Daoy (cell line): ENCODE measurements at regions not wholly inside any gene's neighbourhood (a gene's known extent, or its start where the extent isn't known, plus 50 kb on each side); places are given as distances from the start of the nearest gene placed in this dataset.

Experiments
- DNase-seq: peaks from one replicate; pipeline ENCODE4 v3.0.0-alpha.2; 2015; ENCODE audit warnings: low read depth

- DNase-seq: no peak
These were observed 101.2 kb downstream of the CRPPA start for GRCh38 chr7:16320099-16320660.

GRCh38 chr7:16318989-16319915, 102.1 kb downstream of the CRPPA start:
- no peak for DNase-seq

GRCh38 chr7:16318463-16318862, 102.9 kb downstream of the CRPPA start:
- no peak for DNase-seq

GRCh38 chr7:16317406-16317805, 103.9 kb downstream of the CRPPA start:
- DNase-seq: no peak

GRCh38 chr7:16315280-16315679, 106.1 kb downstream of the CRPPA start:
- DNase-seq: no peak

DNA sequence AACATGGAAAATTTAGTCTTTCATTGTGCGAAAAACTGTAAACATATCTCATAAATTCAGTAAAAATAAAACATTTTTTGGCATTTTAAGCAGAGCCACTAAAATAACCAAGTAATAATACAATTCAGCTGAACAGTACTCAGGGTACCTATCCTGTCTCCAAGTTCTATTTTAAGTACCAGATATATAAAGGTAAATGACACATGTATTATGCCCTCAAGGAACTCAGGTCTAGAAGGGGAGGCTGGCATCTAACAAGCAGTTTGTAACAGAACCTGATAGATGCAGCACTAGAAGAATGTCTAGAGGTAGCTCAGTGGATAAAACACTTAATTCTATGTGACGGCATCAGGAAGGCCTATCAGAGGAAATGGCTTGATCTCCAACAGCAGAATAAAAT, 112.2 kb downstream of the CRPPA start:
- no peak for DNase-seq

- no peak for DNase-seq
These were observed 120.0 kb downstream of the CRPPA start for GRCh38 chr7:16301291-16301690.

DNA sequence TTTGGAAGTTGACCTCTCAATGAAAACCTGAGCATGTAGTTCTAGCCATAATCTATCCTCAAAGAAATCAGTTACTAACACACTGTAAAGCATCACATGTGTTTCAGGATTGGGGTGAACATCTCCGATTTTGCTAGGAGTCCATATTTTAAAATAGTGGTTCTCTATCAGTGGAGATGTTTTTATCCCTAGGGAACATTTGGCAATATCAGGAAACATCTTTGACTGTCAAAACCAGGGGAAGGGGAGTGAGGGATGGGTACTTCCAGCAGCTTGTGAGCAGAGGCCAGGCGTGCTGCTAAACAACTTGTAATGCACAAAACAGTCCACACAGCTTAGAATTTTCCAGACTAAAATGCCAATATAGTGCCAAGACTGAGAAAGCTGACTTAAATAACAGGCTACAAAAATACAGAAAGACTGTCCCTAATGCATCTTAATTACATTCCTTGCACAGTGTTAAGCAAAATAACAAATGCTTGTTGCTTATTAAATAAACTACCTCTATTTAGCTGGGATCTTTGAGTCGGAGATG, 120.9 kb downstream of the CRPPA start:
- no peak for DNase-seq

- DNase-seq: no peak
These were observed 121.5 kb downstream of the CRPPA start for GRCh38 chr7:16299853-16300252.

DNA sequence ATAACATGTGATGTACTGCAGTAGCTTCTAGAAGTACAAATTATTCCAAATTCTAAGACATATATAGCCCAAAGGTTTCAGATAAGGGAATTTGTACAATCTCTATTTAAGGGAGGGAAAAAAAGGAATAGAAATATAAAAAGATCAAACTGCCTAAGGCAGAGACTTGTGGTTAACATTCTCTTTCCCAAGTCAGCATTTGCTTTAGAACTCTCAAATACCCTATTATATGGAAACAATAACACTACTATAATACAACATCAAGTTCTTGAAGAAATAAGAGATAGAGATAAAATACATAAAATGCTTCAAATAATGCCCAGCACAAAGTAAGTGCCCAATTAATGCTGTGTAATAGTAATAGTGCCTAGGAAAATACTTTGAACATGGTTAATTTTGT, 123.1 kb downstream of the CRPPA start:
- DNase-seq: no peak

DNA sequence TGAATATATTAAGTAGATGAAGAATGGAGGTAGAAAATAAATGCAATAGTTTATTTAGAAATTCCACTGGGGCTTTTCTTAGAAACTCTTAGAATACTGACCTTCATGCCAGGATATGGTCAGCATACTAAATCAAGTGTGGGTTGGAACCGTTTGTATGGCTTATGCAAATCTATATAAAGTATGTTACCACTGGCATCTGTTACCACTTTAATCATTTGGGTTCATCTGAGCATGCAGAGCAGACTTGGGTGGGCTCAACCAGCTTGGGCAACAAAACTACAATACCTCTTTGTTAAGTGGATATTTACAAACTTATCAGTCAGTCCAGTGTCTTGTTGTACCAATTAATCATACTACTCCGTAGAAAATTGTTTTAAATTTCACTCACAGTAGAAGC, 125.8 kb downstream of the CRPPA start:
- no peak for DNase-seq

DNA sequence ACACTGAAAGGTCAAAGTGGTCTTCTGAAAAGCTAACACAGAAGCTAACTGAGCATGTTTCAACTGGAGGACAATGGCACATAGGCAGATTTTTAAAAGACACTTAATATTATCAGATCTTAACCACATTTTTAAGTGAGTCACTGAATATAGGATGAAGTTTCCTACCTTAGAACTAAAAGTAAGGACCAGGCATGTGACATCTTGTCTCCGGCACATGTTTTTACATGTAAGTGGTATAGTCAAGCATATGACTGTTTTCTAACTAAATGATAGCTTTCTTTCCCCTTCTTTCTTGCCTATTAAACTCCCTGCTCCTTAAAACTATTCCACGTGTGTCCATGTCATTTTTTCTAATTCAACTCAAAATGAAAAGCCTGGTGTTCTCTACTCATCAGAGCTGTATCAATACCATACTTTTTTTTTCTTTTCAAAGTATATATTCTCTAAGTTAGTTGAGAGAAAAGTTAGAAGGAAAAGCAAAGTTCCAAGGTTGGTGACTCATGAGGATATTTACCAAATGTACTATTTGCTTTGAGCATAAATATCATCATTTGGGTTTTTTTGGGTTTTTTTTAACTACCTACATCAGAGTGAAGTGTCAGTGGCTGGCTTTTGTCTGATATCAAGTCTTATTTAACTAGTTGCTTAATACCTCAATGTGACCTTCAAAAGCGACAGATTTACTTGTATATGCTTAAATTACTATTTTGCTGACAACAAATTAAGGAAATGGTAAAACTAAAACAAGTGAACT, 127.5 kb downstream of the CRPPA start:
- DNase-seq: no peak

- no peak for DNase-seq
These were observed 136.8 kb downstream of the CRPPA start for GRCh38 chr7:16284581-16284980.

DNA sequence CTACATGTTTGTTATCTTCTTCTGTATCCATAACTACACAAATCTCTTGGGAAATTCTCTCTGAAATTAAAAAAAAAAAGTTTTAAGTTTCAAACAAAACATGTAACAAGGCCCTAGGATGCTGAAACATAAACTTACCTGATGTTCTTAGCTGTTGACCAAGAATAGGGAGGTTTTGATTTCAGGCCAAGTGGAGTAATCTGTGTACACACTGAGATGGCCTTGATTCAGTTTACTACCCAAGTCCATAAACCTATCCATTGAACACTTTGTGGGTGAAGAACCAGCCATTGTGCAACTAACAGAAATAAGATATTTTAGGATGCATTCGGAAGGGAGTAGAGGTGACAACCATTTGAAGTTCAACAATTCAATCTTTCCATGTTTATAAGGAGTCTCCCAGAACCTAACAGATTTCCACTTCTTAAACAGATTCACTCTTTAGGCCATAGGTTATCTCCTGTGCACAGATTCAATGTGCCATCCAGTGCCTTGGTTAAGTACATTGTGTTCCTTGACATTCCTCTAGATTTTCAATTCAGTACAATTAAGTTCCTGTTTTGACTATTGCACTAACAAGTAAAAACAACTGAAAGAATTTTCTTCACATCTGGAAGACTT, 143.1 kb downstream of the CRPPA start:
- DNase-seq: no peak

DNA sequence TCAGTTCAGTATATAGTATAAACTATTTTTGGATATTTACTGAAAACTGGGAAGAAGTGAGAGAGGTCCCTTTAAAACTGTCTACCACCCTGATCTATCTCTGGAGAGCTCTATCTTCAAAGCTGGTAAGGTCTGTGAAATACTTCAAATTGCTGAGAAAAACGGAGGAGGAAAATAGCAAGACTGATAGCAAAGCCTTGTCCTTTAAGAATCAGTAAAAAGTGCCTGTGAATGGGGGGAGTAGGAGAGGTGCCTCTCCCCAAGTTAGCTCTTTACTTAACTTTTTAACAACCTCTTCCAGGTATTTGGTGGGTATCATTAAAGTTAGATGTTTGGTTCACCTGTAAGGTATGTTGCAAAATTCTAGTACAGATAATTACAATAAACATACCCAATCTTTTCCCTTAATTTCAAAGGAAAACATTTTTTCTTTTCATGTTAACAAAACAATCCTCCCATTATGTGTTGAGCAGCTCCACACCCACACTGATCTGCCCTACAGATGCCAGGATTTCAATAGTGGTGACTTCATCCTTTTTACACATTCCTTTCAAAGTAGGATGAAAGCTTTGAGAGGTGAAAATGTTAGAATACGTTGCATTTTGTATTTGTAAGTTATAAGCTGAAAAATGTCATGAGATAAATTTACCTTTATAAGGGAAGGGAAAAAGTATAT, 149.2 kb downstream of the CRPPA start:
- no peak for DNase-seq

GRCh38 chr7:16271355-16271915, 149.9 kb downstream of the CRPPA start:
- DNase-seq: no peak

- DNase-seq: no peak
These were observed 150.5 kb downstream of the CRPPA start for GRCh38 chr7:16270844-16271243.

DNA sequence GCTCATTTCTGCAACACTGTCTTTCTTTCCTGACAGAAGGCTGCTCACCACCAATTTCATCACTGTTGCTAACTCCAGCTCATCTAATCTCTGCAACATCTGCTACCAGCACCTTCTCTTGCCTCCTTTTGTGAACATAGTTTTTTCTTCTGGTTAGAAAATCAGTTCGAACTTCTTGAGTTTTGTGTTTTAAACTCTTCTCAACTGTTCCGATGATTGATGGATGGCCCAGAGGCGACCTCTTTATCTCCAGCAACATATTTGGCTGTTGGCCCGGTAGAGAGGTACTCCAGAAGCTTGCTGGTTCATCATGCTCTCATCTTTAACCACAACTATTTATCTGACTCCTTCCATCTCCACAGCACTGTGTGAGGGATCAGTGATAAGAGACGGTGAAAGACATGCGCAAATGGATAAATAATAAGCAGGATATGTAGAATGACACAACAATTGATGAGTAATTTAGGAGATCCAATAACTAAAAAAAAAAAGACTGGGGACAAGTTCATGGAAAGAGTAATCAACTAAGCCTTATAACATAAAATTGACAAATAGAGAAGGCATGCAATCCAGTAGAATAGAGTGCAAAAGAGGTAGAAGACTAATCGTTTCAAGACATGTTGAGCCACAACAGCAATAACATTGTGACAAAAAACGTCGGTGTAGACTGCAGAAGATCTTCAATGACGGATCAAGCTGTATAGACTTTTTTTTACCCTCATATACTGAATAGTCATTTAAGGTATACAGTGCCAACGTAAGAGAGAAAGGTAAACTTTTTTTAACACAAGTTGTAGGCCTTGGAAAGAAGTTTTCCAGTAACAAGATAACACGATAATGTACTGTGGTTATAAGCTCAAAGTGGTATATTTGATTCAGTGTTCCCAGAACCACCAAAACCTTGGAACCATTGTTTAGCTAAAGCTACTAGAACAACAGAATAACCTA, 152.2 kb downstream of the CRPPA start:
- DNase-seq: peak; percentile 26

- DNase-seq: no peak
These were observed 153.2 kb downstream of the CRPPA start for GRCh38 chr7:16267953-16268820.
